MM.1S (cell line): ENCODE measurements at regions not wholly inside any gene's neighbourhood (a gene's known extent, or its start where the extent isn't known, plus 50 kb on each side); places are given as distances from the start of the nearest gene placed in this dataset.

Experiments used
- DNase-seq: peaks from one replicate; pipeline ENCODE4 v3.0.0-alpha.2; 2015
- H2AFZ ChIP-seq: fragments of 300-600 bp; sonication (generic); 2 replicates; pipeline ENCODE4 v1.6.0; 2016; ENCODE audit warnings: antibody characterized with exemption, low read length
- H3F3A ChIP-seq: fragments of 300-600 bp; sonication (generic); 2 replicates; pipeline ENCODE4 v1.6.1; 2016; ENCODE audit warnings: mild to moderate bottlenecking, antibody characterized with exemption, low read length, moderate library complexity, mixed read lengths; ENCODE audit not compliant: insufficient read depth
- H3K27ac ChIP-seq: fragments of 300-600 bp; sonication (generic); 2 replicates; pipeline ENCODE4 v1.5.1; 2016; ENCODE audit warnings: mild to moderate bottlenecking, low read length
- H3K27me3 ChIP-seq: fragments of 300-600 bp; sonication (generic); replicated peaks from 2 replicates; pipeline ENCODE4 v1.6.0; 2016; ENCODE audit warnings: low read length; ENCODE audit not compliant: insufficient read depth
- H3K36me3 ChIP-seq: fragments of 300-600 bp; sonication (generic); replicated peaks from 2 replicates; pipeline ENCODE4 v1.6.1; 2016; ENCODE audit warnings: mild to moderate bottlenecking, low read length, mixed read lengths; ENCODE audit not compliant: insufficient read depth
- H3K4me1 ChIP-seq: fragments of 300-600 bp; sonication (generic); 2 replicates; pipeline ENCODE4 v1.6.1; 2016; ENCODE audit warnings: low read length, mixed read lengths
- H3K4me2 ChIP-seq: fragments of 300-600 bp; sonication (generic); 2 replicates; pipeline ENCODE4 v1.6.0; 2016; ENCODE audit warnings: low read depth, low read length
- H3K4me3 ChIP-seq: fragments of 300-600 bp; sonication (generic); 2 replicates; pipeline ENCODE4 v1.5.1; 2016; ENCODE audit warnings: low read length, mixed read lengths
- H3K79me2 ChIP-seq: fragments of 300-600 bp; sonication (generic); 2 replicates; pipeline ENCODE4 v1.6.1; 2016; ENCODE audit warnings: mixed run types, low read length, mixed read lengths
- H3K9ac ChIP-seq: fragments of 300-600 bp; sonication (generic); 2 replicates; pipeline ENCODE4 v1.6.1; 2016; ENCODE audit warnings: low read length, mixed read lengths
- H3K9me2 ChIP-seq: fragments of 300-600 bp; sonication (generic); replicated peaks from 2 replicates; pipeline ENCODE4 v1.6.1; 2016; ENCODE audit warnings: mild to moderate bottlenecking, low read length, mixed read lengths; ENCODE audit not compliant: insufficient read depth
- H3K9me3 ChIP-seq: fragments of 300-600 bp; sonication (generic); replicated peaks from 2 replicates; pipeline ENCODE4 v1.6.1; 2016; ENCODE audit warnings: mild to moderate bottlenecking, low read length, mixed read lengths; ENCODE audit not compliant: insufficient read depth
- H4K20me1 ChIP-seq: fragments of 300-600 bp; sonication (generic); 2 replicates; pipeline ENCODE4 v1.6.1; 2016; ENCODE audit warnings: mild to moderate bottlenecking, low read length, moderate library complexity, mixed read lengths; ENCODE audit not compliant: insufficient read depth
- EZH2 ChIP-seq: fragments of 300-600 bp; sonication (generic); optimal IDR thresholded peaks from 2 replicates; pipeline ENCODE3; 2017; ENCODE audit warnings: low read depth, mild to moderate bottlenecking, antibody characterized with exemption, low read length, mixed read lengths
- EZH2phosphoT487 ChIP-seq: fragments of 300-600 bp; sonication (generic); IDR thresholded peaks from 2 replicates; pipeline ENCODE4 v1.6.1; 2018; ENCODE audit warnings: antibody characterized with exemption, low read length
- TF ChIP-seq, protein P1 (sequence below): fragments of 300-600 bp; sonication (generic); IDR thresholded peaks from 2 replicates; pipeline ENCODE4 v1.5.1; 2016; ENCODE audit warnings: antibody characterized with exemption, low read length, mixed read lengths

DNA sequence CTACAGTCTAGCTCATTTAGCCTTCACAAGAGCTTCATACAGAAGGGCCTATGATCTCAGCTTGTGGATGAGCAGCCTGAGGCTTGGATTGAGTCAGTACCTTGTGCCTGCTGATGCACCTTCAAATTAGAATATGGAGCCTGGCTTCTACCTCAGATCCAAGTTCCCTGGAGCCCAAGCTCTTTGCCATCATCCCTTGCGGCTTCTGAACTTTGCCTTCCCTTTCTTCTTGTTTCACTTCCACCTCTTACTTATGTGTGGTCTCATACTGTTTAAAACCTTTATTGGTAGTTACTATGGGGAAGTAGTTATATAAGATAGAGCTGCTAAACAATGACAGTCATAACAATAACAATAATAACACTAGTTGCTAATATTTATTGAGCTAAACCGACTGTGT is 84.3 kb upstream of the AFF2 start:
- no peaks in the 10 kb centered on the region for H3K79me2 ChIP-seq
- H3K4me2 ChIP-seq: no peak overlapping the region
- no peaks in the 10 kb centered on the region for H3K4me1 ChIP-seq
- no peaks in the 10 kb centered on the region for H3K9me2 ChIP-seq
- no peaks in the 10 kb centered on the region for H3K27me3 ChIP-seq
- no peak for DNase-seq
- TF ChIP-seq EZH2: no peak
- TF ChIP-seq, protein P1, sequence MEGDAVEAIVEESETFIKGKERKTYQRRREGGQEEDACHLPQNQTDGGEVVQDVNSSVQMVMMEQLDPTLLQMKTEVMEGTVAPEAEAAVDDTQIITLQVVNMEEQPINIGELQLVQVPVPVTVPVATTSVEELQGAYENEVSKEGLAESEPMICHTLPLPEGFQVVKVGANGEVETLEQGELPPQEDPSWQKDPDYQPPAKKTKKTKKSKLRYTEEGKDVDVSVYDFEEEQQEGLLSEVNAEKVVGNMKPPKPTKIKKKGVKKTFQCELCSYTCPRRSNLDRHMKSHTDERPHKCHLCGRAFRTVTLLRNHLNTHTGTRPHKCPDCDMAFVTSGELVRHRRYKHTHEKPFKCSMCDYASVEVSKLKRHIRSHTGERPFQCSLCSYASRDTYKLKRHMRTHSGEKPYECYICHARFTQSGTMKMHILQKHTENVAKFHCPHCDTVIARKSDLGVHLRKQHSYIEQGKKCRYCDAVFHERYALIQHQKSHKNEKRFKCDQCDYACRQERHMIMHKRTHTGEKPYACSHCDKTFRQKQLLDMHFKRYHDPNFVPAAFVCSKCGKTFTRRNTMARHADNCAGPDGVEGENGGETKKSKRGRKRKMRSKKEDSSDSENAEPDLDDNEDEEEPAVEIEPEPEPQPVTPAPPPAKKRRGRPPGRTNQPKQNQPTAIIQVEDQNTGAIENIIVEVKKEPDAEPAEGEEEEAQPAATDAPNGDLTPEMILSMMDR: no peak
- no peak for TF ChIP-seq EZH2phosphoT487
- no peak overlapping the region for H3K27ac ChIP-seq
- no peaks in the 10 kb centered on the region for H3K9me3 ChIP-seq
- no peak overlapping the region for H3K9ac ChIP-seq
- H3K36me3 ChIP-seq: no peaks in the 10 kb centered on the region
- no peak overlapping the region for H2AFZ ChIP-seq
- H4K20me1 ChIP-seq: no peaks in the 10 kb centered on the region
- no peak overlapping the region for H3K4me3 ChIP-seq
- H3F3A ChIP-seq: no peaks in the 10 kb centered on the region

DNA sequence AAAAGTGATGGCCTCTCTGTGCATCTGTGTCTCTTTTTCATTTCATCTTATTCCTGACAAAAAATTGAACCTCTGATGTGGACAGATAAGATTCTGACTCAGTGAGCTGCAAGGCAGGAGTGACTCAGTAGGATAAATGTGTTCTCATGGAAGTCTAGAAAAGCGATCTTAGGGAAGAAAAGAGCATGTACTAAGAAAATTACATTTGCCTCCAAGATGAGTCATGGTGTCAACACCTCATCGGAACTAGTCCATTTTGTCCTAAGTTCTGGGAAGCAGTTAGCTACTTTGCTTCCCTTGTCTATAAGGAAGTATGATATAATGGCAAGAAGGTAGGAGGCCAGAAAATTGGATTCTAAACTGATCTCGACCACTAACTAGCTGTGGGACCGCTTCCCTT is 83.5 kb upstream of the AFF2 start:
- no peaks in the 10 kb centered on the region for H3K9me3 ChIP-seq
- no peaks in the 10 kb centered on the region for H3K27me3 ChIP-seq
- no peaks in the 10 kb centered on the region for H3F3A ChIP-seq
- no peaks in the 10 kb centered on the region for H4K20me1 ChIP-seq
- no peaks in the 10 kb centered on the region for H3K79me2 ChIP-seq
- no peak overlapping the region for H2AFZ ChIP-seq
- DNase-seq: no peak
- no peak overlapping the region for H3K4me3 ChIP-seq
- H3K9ac ChIP-seq: no peak overlapping the region
- H3K9me2 ChIP-seq: no peaks in the 10 kb centered on the region
- H3K4me2 ChIP-seq: no peak overlapping the region
- no peaks in the 10 kb centered on the region for H3K4me1 ChIP-seq
- TF ChIP-seq EZH2 (no peak), EZH2phosphoT487 (no peak)
- TF ChIP-seq, protein P1: no peak
- no peaks in the 10 kb centered on the region for H3K36me3 ChIP-seq
- no peak overlapping the region for H3K27ac ChIP-seq

DNA sequence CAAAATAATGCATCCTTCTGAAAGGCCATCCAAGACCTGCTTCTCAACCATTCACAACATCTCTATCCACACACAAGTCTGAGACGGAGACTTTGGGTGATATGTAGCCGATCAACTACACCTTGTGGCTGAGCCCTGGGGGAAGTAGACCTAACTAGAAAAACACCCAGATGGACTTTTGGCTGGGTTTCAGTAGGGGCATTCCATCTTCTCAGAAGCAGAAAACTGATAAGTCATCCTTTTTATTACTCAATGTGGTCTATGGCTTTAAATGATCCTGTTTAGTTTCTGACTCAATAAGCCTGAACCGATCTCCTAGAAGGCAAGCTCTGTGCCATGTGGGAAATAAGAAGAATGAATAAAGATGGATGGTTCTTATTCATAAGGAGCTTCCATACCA is 82.5 kb upstream of the AFF2 start:
- no peaks in the 10 kb centered on the region for H3K9me3 ChIP-seq
- H3K36me3 ChIP-seq: no peaks in the 10 kb centered on the region
- no peaks in the 10 kb centered on the region for H3K4me1 ChIP-seq
- H3K27me3 ChIP-seq: no peaks in the 10 kb centered on the region
- no peaks in the 10 kb centered on the region for H3K9me2 ChIP-seq
- no peaks in the 10 kb centered on the region for H3F3A ChIP-seq
- H2AFZ ChIP-seq: no peak overlapping the region
- H3K79me2 ChIP-seq: no peaks in the 10 kb centered on the region
- no peak overlapping the region for H3K9ac ChIP-seq
- H3K4me2 ChIP-seq: no peak overlapping the region
- no peak overlapping the region for H3K4me3 ChIP-seq
- TF ChIP-seq EZH2: no peak
- TF ChIP-seq, protein P1: no peak
- TF ChIP-seq EZH2phosphoT487: no peak
- H4K20me1 ChIP-seq: no peaks in the 10 kb centered on the region
- DNase-seq: no peak
- no peak overlapping the region for H3K27ac ChIP-seq

DNA sequence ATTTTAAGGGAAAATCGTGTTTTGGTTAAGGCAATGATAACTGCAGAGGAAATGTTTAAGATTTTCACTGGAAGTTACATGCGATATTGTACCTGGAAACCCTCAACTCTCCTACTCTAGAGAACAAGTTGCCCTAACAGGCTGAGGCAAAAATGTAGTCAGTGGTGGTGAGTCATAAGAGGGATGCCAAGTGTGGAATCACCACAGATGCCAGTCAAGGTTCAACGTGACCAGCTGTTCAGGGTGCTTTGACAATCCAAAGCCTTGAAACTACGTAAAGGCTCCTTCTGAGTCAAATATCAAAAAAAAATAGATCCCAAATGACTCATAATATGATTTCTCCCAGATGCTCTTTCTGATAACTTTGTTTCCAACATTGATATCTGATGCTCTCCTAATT is 77.9 kb upstream of the AFF2 start:
- DNase-seq: no peak

More for the DNA sequence above, 77.9 kb upstream of the AFF2 start:
- H3K4me3 ChIP-seq: no peak overlapping the region
- no peak overlapping the region for H2AFZ ChIP-seq
- no peaks in the 10 kb centered on the region for H3K36me3 ChIP-seq
- TF ChIP-seq, protein P1: no peak
- TF ChIP-seq EZH2 (no peak), EZH2phosphoT487 (no peak)
- H3K27me3 ChIP-seq: no peaks in the 10 kb centered on the region
- no peaks in the 10 kb centered on the region for H4K20me1 ChIP-seq
- no peak overlapping the region for H3K9ac ChIP-seq
- no peaks in the 10 kb centered on the region for H3K9me2 ChIP-seq
- no peaks in the 10 kb centered on the region for H3K4me1 ChIP-seq
- no peaks in the 10 kb centered on the region for H3F3A ChIP-seq
- no peaks in the 10 kb centered on the region for H3K79me2 ChIP-seq
- H3K4me2 ChIP-seq: no peak overlapping the region
- H3K9me3 ChIP-seq: no peaks in the 10 kb centered on the region
- H3K27ac ChIP-seq: no peak overlapping the region
